Naive thymus-derived CD8-positive, alpha-beta T cell (primary cell): ENCODE measurements at regions not wholly inside any gene's neighbourhood (a gene's known extent, or its start where the extent isn't known, plus 50 kb on each side); places are given as distances from the start of the nearest gene placed in this dataset.

Source experiments
- ATAC-seq, 2 donors: fragments of 150-1000 bp; cut with Tn5 transposase in 1 of 2; sonication (Bioruptor Pico), chemical (Tn5 transposase) in 1 of 2; 1 replicate in 1 of 2; 2 replicates in 1 of 2; pipeline ENCODE4 v1.10.0; 2021; ENCODE audit warnings: mild to moderate bottlenecking in 2 of 2, moderate library complexity in 2 of 2
- POLR2A ChIA-PET: fragments of 350-600 bp; sonication (Branson Sonifier 250); formaldehyde crosslinking; loops from one replicate; lab custom pipeline; 2021; ENCODE audit warnings: antibody characterized with exemption; lab: Charles Lee
- DNase-seq, 10 donors: peaks; one replicate each; pipeline versions ENCODE4 v3.0.0 to v3.0.0-alpha.2; 2020 to 2022
- H3K27ac Mint-ChIP-seq, 10 donors: one replicate each; pipeline ENCODE4 v1.8.0; 2020 to 2022; ENCODE audit warnings: mild to moderate bottlenecking in 10 of 10, mixed read lengths in 10 of 10, moderate library complexity in 4 of 10, inconsistent platforms in 1 of 10
- H3K27me3 Mint-ChIP-seq, 5 donors: one replicate each; pipeline ENCODE4 v1.8.0; 2021 to 2022; ENCODE audit warnings: mixed read lengths in 5 of 5
- H3K36me3 Mint-ChIP-seq, 3 donors: one replicate each; pipeline ENCODE4 v1.8.0; 2020 to 2022; ENCODE audit warnings: mixed read lengths in 3 of 3, mild to moderate bottlenecking in 2 of 3, inconsistent platforms in 1 of 3
- H3K4me1 Mint-ChIP-seq, 4 donors: one replicate each; pipeline ENCODE4 v1.8.0; 2021 to 2022; ENCODE audit warnings: mixed read lengths in 4 of 4
- H3K4me3 Mint-ChIP-seq, 10 donors: one replicate each; pipeline ENCODE4 v1.8.0; 2020 to 2022; ENCODE audit warnings: mild to moderate bottlenecking in 10 of 10, mixed read lengths in 10 of 10, moderate library complexity in 6 of 10, inconsistent platforms in 1 of 10
- H3K9me3 Mint-ChIP-seq, 9 donors: one replicate each; pipeline ENCODE4 v1.8.0; 2020 to 2022; ENCODE audit warnings: mixed read lengths in 9 of 9, mild to moderate bottlenecking in 3 of 9, inconsistent platforms in 1 of 9, moderate library complexity in 1 of 9

DNA sequence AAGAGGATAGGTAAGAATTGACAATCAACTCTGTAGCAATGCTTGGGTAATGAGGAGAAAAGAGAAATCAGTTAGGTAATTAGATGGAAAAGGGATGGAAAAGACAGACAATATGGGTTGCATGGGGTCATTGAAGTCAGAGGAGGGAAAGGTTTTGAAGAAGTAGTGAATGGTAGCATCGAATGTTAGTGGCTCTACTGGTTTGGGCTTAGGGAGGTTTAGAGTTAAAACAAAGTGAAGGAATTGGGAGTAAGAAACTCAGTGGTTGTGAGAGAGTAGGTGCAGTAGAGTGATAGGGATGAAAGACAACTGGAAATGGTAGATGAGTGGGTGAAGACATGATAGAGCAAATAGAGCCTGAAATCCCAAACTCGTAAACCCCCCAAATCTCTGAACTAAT is 140.1 kb upstream of the ZFP64 start:
- no peak for ATAC-seq
- Mint-ChIP-seq H3K36me3 (peaks cover 0 to 9% (median 2%) of the 10 kb centered on the region in 3 donors), H3K27me3 (peaks cover 5 to 13% (median 9%) of the 10 kb centered on the region in 5 donors), H3K4me1 (peaks cover 0 to 7% (median 2%) of the 10 kb centered on the region in 4 donors), H3K9me3 (peaks cover 0 to 19% (median 4%) of the 10 kb centered on the region in 9 donors), H3K4me3 (no peak overlapping the region), H3K27ac (no peak overlapping the region)
- DNase-seq: no peak
- POLR2A ChIA-PET: no interaction called here

DNA sequence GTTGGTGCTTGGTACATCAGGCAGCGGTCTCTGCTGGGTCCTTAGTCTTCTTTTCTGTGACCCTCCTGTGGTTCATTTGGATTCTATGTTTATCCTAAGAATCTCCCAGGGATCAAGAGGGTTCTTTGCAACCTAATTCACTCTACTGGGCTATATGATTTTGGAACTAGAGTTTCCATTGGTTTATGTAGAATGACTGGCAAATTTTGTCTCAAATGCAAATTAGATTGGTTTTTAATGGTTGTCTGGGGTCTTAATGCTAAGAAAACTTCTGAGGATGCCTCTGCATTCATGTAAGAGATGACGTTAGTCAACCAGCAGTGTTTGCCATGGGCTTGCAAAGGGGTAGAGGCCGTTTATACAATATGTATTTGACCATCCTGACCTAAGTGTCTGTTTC is 129.8 kb upstream of the ZFP64 start:
- H3K4me1 Mint-ChIP-seq: peaks cover 0 to 7% (median 4%) of the 10 kb centered on the region in 4 donors
- no peak for DNase-seq
- H3K36me3 Mint-ChIP-seq: peaks cover 0 to 6% (median 3%) of the 10 kb centered on the region in 3 donors
- H3K27ac Mint-ChIP-seq: no peak overlapping the region
- H3K4me3 Mint-ChIP-seq: no peak overlapping the region
- POLR2A ChIA-PET: no interaction called here
- no peaks in the 10 kb centered on the region for H3K9me3 Mint-ChIP-seq
- H3K27me3 Mint-ChIP-seq: peaks cover 0 to 7% (median 3%) of the 10 kb centered on the region in 5 donors
- no peak for ATAC-seq

DNA sequence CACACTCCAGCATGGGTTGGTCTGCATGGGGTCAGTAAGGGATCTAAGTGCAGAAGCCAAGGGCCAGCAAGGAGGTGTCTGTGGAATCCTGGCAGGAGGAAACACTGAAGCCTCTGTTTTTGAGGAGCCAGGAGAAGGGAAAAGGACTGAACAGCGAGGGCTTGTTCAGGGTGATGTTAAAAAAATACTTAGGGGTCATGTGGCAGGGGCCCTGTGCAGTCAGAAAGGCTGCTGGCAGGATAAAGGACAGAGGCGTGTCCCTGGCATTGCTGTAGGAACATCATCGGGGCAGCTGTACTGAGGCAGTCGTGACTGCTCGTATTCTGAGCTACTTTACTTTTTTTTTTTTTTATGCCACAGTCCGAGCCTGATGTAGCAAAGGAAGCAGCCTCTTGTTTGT is 127.1 kb upstream of the ZFP64 start:
- no peak overlapping the region for H3K4me3 Mint-ChIP-seq
- H3K36me3 Mint-ChIP-seq: peaks cover 0 to 5% (median 3%) of the 10 kb centered on the region in 3 donors
- H3K27ac Mint-ChIP-seq: peak overlapping the region in 3 of 10 donors; percentile 13 to 78 (median 46)
- H3K4me1 Mint-ChIP-seq: peaks cover 4 to 22% (median 6%) of the 10 kb centered on the region in 4 donors
- no peaks in the 10 kb centered on the region for H3K9me3 Mint-ChIP-seq
- ATAC-seq (no peak), DNase-seq (no peak)
- H3K27me3 Mint-ChIP-seq: peaks cover 0 to 3% (median 0%) of the 10 kb centered on the region in 5 donors
- POLR2A ChIA-PET: no interaction called here

DNA sequence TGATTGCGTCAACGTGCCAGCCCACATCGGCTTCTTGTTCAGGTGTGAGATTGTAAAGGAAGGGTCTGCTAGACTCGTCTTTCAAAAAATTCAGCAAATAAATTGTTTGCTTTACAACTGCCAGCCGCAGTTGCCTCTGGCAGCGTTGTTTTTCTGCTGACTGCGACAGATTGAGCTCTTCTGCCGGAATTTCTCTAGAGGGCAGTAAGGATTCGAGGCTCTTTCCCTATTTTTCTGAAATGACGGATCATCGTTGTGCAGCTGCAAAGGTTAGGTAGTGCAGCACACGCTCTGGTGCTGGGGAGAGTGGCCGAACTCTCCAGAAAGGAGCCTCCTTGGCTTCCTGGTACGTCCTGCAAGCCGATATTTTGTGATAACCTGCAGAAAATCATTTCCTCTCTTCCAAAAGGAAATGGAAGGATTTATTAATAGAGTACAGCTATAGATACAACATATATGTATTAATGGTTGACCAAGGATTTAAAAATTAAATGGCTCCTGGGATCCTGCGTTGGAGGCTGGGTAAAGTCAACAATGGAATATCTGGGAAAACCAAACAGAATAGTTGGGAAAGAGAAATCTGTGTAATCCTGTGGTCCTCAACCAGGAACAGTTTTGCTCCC is 121.9 kb upstream of the ZFP64 start:
- ATAC-seq: no peak
- Mint-ChIP-seq H3K27ac (peak overlapping the region in 3 of 10 donors; percentile 31 to 59 (median 33)), H3K4me1 (peaks cover 6 to 25% (median 20%) of the 10 kb centered on the region in 4 donors), H3K27me3 (peaks cover 0 to 1% (median 0%) of the 10 kb centered on the region in 5 donors), H3K9me3 (no peaks in the 10 kb centered on the region), H3K36me3 (peaks cover 0 to 5% (median 3%) of the 10 kb centered on the region in 3 donors), H3K4me3 (peak overlapping the region in 5 of 10 donors; percentile 11 to 36 (median 25))
- POLR2A ChIA-PET: interaction anchor here (0.6 to 2.0 kb wide), 4 partner anchors 55 to 895 kb away, joined by 3 to 13 read pairs (median 4); no protein-coding TSS in a partner anchor
- DNase-seq: no peak

DNA sequence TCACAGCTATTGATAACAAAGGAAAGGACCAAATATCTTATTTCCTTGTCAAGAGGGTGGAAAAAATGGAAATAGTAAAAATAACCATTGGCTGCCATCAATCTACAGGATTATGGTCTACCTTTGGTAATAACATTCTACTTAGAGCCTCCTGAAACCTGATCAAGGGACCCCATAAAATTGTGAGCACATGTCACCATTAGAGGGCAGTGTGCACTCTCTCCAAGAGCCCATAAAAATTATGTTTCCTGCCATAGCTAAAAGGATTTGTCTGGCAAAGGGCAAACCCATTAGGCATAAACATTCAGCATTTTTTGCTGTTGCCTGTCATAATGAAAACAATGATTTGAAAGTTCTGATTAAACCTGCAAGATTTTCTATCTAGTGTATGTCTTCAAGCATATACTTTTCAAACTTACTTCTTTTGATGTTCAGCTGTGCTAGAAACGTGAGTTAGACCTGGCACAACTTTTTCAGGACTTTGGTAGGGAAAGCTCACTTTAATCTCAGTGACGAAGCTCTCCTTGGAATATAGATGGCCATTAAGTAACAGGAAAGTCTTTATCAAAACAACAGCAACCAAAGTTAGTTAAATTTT is 120.7 kb upstream of the ZFP64 start:
- ATAC-seq (peak; percentile 79 to 83), DNase-seq (peak in 9 of 10 donors; percentile 31 to 80 (median 64))
- H3K27me3 Mint-ChIP-seq: peaks cover 0 to 1% (median 0%) of the 10 kb centered on the region in 5 donors
- H3K9me3 Mint-ChIP-seq: no peaks in the 10 kb centered on the region
- POLR2A ChIA-PET: interaction anchor here (0.6 to 2.0 kb wide), 3 partner anchors 98 to 1733 kb away, joined by 3 to 13 read pairs (median 4); no protein-coding TSS in a partner anchor
- peak overlapping the region in 4 of 10 donors; percentile 3 to 60 (median 11) for H3K27ac Mint-ChIP-seq
- peaks cover 0 to 5% (median 3%) of the 10 kb centered on the region in 3 donors for H3K36me3 Mint-ChIP-seq
- peaks cover 9 to 30% (median 25%) of the 10 kb centered on the region in 4 donors for H3K4me1 Mint-ChIP-seq
- no peak overlapping the region for H3K4me3 Mint-ChIP-seq

DNA sequence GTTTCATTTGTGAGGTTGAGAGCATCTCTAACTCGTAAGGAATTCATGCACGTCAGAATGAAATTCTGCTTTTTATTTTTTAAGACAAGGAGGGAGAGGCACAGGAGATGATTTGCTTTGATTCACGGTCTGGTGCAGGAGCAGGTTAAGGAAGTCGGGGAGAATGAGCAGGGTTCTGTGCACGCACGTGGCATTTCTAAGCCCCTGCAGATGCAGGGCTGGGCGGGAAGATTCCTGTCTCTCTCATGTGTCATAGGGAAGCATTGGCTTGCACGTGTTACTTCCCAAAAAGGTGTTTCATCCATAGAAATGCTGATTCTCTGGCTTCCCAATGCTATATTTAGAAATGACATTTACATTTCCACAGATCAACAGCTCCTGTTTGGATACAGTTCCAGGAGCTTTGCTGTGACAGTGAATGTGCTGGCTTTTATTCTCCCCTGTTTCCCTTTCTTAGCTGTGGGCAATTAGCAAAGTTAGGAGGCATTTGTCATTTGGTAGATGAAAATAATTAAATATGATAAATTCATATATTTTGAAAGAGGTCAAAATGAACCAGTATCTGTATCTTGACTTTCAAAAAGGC is 119.7 kb upstream of the ZFP64 start:
- peaks cover 11 to 35% (median 30%) of the 10 kb centered on the region in 4 donors for H3K4me1 Mint-ChIP-seq
- DNase-seq (no peak), ATAC-seq (no peak)
- peaks cover 0 to 1% (median 0%) of the 10 kb centered on the region in 5 donors for H3K27me3 Mint-ChIP-seq
- no peak overlapping the region for H3K4me3 Mint-ChIP-seq
- H3K27ac Mint-ChIP-seq: peak overlapping the region in 3 of 10 donors; percentile 9 to 60 (median 44)
- no peaks in the 10 kb centered on the region for H3K9me3 Mint-ChIP-seq
- POLR2A ChIA-PET: interaction anchor here (2.0 kb wide), 1 partner anchor 99 kb away, joined by 13 read pairs; no protein-coding TSS in a partner anchor
- peaks cover 0 to 2% (median 1%) of the 10 kb centered on the region in 3 donors for H3K36me3 Mint-ChIP-seq

DNA sequence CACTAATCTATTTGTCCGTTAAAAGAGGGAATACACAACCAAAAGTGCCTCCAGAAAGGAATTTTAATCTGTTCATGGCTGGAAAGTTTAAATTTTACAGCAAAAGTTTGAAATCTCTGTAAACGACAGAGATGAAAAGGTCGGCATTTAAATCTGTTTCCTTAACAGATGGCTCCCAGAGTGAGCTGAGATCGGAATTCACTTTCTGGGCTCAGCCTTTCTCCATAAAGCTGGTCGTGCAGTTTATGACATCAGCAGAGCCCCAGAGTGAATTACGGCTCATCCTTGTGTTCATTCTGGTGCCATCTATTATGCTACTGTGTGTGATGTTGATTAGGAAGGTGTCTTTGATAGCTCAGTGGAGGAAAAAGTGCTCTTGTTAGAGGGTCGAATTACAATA is 117.6 kb upstream of the ZFP64 start:
- no peaks in the 10 kb centered on the region for H3K9me3 Mint-ChIP-seq
- peak overlapping the region in 2 of 10 donors; percentile 14 to 25 for H3K27ac Mint-ChIP-seq
- ATAC-seq: no peak
- peaks cover 0 to 1% (median 0%) of the 10 kb centered on the region in 5 donors for H3K27me3 Mint-ChIP-seq
- H3K36me3 Mint-ChIP-seq: no peaks in the 10 kb centered on the region
- no peak overlapping the region for H3K4me3 Mint-ChIP-seq
- POLR2A ChIA-PET: no interaction called here
- peaks cover 20 to 49% (median 43%) of the 10 kb centered on the region in 4 donors for H3K4me1 Mint-ChIP-seq
- no peak for DNase-seq

DNA sequence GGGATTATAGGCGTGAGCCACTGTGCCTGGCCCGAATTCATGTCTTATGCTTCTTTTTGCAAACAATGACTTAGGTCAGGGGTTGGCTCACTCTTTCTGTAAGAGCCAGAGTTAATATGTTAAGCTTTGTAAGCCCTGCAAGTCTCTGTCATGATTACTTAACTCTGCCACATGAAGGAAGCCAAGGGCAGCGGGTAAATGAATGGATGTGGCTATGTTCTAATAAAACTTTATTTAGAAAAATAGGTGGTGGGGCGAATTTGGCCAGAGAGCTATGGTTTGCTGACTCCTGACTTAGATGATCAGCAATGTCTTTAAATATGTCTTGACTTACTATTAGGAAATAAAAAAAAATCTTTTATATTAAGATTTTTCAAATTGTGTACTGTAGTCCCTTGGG is 114.9 kb upstream of the ZFP64 start:
- peaks cover 0 to 3% (median 0%) of the 10 kb centered on the region in 9 donors for H3K9me3 Mint-ChIP-seq
- peak overlapping the region in 3 of 10 donors; percentile 10 to 69 (median 29) for H3K27ac Mint-ChIP-seq
- H3K4me3 Mint-ChIP-seq: peak overlapping the region in 4 of 10 donors; percentile 37 to 66 (median 58)
- POLR2A ChIA-PET: interaction anchor here (1.2 to 1.6 kb wide), 3 partner anchors 10 to 695 kb away, joined by 3 to 7 read pairs (median 5); partner anchors contain the start of gene ZFP64
- H3K36me3 Mint-ChIP-seq: no peaks in the 10 kb centered on the region
- no peak for ATAC-seq
- peaks cover 27 to 54% (median 38%) of the 10 kb centered on the region in 4 donors for H3K4me1 Mint-ChIP-seq
- peaks cover 0 to 1% (median 0%) of the 10 kb centered on the region in 5 donors for H3K27me3 Mint-ChIP-seq
- DNase-seq: peak in 1 of 10 donors; percentile 13

DNA sequence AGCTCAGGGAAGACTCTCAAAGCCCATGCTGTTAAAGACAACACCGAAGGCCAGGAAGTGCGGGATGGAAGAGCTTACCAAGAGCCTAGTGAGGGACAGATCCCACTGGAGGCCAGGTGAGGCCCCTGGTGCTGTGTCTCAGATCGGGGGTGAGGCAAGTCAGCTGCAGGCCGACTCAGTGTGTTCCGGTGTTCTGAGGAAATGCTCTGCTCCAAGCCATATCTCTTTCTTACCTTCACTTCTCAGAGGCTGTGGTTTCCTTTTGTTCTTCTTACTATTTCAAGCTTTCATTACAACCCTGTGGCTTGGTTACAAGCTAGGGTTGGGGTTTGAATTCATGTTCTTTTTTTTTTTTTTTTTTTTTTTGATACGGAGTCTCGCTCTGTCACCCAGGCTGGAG is 114.3 kb upstream of the ZFP64 start:
- H3K4me3 Mint-ChIP-seq: peak overlapping the region; percentile 19 to 66 (median 45)
- H3K27ac Mint-ChIP-seq: peak overlapping the region; percentile 10 to 95 (median 76)
- H3K27me3 Mint-ChIP-seq: no peaks in the 10 kb centered on the region
- DNase-seq (peak in 9 of 10 donors; percentile 1 to 71 (median 42)), ATAC-seq (peak; percentile 95 to 97)
- H3K4me1 Mint-ChIP-seq: peaks cover 27 to 55% (median 38%) of the 10 kb centered on the region in 4 donors
- H3K36me3 Mint-ChIP-seq: no peaks in the 10 kb centered on the region
- H3K9me3 Mint-ChIP-seq: peaks cover 0 to 3% (median 0%) of the 10 kb centered on the region in 9 donors
- POLR2A ChIA-PET: interaction anchor here (0.8 to 1.6 kb wide), 5 partner anchors 9 to 1242 kb away, joined by 3 to 7 read pairs (median 5); partner anchors contain the start of gene ZFP64

DNA sequence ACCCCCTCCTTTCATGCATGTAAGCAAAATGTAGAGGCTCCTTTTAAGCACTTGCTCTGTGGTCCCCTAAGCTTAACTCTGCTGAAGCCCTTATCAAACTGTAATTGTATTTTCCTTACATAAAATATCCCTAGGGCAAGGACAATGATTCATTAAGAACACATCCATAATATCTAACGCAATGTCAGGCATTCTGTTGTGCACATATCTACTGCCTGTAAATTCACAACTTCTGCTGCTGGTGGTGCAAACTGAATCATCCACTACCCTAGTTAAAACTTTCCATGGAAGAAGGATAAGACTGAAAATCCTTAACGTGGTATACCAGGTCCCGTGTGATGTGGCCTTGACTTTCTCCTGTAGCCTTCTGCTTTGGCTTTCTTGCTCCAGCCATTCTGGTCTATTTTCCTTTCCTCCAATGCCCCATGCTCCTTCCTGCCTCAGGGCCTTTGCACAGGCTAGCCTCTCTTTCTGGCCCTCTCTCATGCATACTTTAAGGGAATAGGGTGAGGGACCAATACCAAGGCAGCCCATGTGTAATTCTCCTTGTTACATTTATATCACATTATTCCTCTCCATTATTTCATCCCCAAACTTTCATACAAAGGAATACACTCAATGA is 113.6 kb upstream of the ZFP64 start:
- POLR2A ChIA-PET: interaction anchor here (1.2 to 1.6 kb wide), 4 partner anchors 8 to 696 kb away, joined by 3 to 7 read pairs (median 6); partner anchors contain the start of gene ZFP64
- DNase-seq (no peak), ATAC-seq (no peak)
- Mint-ChIP-seq H3K4me1 (peaks cover 27 to 55% (median 38%) of the 10 kb centered on the region in 4 donors), H3K36me3 (no peaks in the 10 kb centered on the region), H3K9me3 (peaks cover 0 to 3% (median 0%) of the 10 kb centered on the region in 9 donors), H3K27me3 (no peaks in the 10 kb centered on the region), H3K4me3 (peak overlapping the region in 5 of 10 donors; percentile 26 to 66 (median 57)), H3K27ac (peak overlapping the region in 7 of 10 donors; percentile 10 to 93 (median 79))

DNA sequence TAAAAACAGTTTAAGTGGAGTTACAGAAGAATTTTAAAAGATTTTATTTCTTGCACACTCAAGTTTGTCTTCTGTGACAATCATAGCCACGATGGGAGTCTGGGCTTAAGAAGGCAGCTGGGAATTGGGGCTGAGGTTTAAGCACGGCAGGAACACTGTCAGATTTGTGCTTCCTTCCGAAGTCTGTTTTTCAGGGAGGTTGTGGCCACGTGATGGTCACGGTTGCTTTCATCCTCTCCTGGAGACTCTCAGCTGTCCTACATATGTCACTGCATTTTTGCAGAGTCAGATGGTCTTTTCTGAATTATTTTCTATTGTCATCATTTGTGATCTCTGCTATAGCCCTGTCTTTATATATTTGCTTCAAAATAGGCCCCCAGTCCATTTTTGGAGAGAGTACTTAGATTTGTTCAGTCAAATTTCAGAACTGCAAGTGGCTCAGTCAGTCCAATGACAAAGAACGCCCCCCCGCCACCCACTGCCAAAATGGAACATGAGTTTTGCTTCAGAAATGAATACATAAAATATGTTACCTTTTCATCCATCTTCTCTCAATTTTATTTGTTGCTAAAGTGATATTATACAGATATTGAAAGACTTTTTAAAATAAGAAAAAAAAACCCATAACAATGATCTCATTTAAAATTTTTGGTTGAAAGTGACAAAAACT is 111.8 kb upstream of the ZFP64 start:
- ATAC-seq (no peak), DNase-seq (no peak)
- peaks cover 0 to 3% (median 0%) of the 10 kb centered on the region in 9 donors for H3K9me3 Mint-ChIP-seq
- POLR2A ChIA-PET: no interaction called here
- H3K4me3 Mint-ChIP-seq: no peak overlapping the region
- H3K4me1 Mint-ChIP-seq: peaks cover 27 to 55% (median 38%) of the 10 kb centered on the region in 4 donors
- no peaks in the 10 kb centered on the region for H3K36me3 Mint-ChIP-seq
- no peaks in the 10 kb centered on the region for H3K27me3 Mint-ChIP-seq
- peak overlapping the region in 2 of 10 donors; percentile 57 to 69 for H3K27ac Mint-ChIP-seq
